ENCODE measurements at regions not wholly inside any gene's neighbourhood (a gene's known extent, or its start where the extent isn't known, plus 50 kb on each side); places are given as distances from the start of the nearest gene placed in this dataset.

DNA sequence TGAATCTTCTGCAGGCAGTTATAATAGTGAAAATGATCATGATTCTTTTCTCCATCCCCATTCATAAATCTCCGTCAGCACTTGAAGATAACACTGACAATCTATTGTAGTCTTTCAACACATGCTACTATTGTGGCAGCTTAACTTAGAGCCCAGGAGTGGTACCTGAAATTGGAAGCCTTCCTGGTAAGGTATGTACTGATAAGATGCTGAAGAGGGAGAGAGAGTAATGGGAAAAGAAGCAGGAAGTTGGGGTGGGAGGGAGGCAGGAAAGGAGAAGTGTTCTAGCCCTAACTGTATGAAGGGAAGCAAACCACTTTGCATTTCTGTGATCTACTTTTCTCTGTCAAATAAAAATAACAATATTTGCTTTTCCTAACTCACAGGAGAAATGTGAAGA lies 197.4 kb upstream of the RORA start:
- TF ChIP-seq CTCF (IDR thresholded peaks at IDR 0.05 in 2 of 3, conservative IDR thresholded peaks at IDR 0.05 in 1 of 3; ENCODE audit: borderline replicate concordance in 1 of 3, insufficient read depth in 1 of 3, low read depth in 2 of 3, low read length in 2 of 3) (no peak), POLR2AphosphoS5 (IDR thresholded peaks at IDR 0.05; ENCODE audit: low read depth, low read length) (no peak), ATF3 (IDR thresholded peaks at IDR 0.05) (no peak), EZH2 (IDR thresholded peaks at IDR 0.05) (no peak), CEBPB (IDR thresholded peaks at IDR 0.05; ENCODE audit: low read depth) (no peak)
- TF ChIP-seq, protein P1, sequence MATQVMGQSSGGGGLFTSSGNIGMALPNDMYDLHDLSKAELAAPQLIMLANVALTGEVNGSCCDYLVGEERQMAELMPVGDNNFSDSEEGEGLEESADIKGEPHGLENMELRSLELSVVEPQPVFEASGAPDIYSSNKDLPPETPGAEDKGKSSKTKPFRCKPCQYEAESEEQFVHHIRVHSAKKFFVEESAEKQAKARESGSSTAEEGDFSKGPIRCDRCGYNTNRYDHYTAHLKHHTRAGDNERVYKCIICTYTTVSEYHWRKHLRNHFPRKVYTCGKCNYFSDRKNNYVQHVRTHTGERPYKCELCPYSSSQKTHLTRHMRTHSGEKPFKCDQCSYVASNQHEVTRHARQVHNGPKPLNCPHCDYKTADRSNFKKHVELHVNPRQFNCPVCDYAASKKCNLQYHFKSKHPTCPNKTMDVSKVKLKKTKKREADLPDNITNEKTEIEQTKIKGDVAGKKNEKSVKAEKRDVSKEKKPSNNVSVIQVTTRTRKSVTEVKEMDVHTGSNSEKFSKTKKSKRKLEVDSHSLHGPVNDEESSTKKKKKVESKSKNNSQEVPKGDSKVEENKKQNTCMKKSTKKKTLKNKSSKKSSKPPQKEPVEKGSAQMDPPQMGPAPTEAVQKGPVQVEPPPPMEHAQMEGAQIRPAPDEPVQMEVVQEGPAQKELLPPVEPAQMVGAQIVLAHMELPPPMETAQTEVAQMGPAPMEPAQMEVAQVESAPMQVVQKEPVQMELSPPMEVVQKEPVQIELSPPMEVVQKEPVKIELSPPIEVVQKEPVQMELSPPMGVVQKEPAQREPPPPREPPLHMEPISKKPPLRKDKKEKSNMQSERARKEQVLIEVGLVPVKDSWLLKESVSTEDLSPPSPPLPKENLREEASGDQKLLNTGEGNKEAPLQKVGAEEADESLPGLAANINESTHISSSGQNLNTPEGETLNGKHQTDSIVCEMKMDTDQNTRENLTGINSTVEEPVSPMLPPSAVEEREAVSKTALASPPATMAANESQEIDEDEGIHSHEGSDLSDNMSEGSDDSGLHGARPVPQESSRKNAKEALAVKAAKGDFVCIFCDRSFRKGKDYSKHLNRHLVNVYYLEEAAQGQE (IDR thresholded peaks at IDR 0.05; ENCODE audit: low read depth) = no peak
